HCT116 (cell line): ENCODE measurements at regions not wholly inside any gene's neighbourhood (a gene's known extent, or its start where the extent isn't known, plus 50 kb on each side); places are given as distances from the start of the nearest gene placed in this dataset.

Source experiments
- ATAC-seq: fragments of 200-7000 bp; cut with Tn5 transposase; 2 replicates; pipeline ENCODE4 v1.9.1; 2020; ENCODE audit warnings: mild to moderate bottlenecking, moderate library complexity
- BruUV-seq: library from RNA; stranded (reverse); fragments of 400-500 nt; replicated peaks from 2 replicates; lab custom pipeline; 2021; lab: Mats Ljungman, UMichigan
- CTCF ChIA-PET: fragments of 300-600 bp; sonication (Branson Sonifier 250); formaldehyde crosslinking; loops from one replicate; lab custom pipeline; 2021; ENCODE audit warnings: antibody characterized with exemption; lab: Charles Lee
- POLR2A ChIA-PET: fragments of 300-600, 350-600 bp; sonication (Branson Sonifier 250); formaldehyde crosslinking; loops from one replicate; lab custom pipeline; 2021; ENCODE audit warnings: antibody characterized with exemption; lab: Charles Lee
- RAD21 ChIA-PET, 2 experiments: fragments of 300-600 bp; sonication (Branson Sonifier 250); formaldehyde crosslinking; loops; one replicate each; lab custom pipeline; 2023; ENCODE audit warnings: low total read pairs in 2 of 2; ENCODE audit not compliant: uncharacterized antibody in 2 of 2, unreplicated experiment in 2 of 2, low non-redundant PET in 1 of 2; lab: Charles Lee
- DNase-seq: peaks from one replicate; pipeline ENCODE4 v3.0.0-alpha.2; 2010; ENCODE audit warnings: low read depth, low spot score
- H2AFZ ChIP-seq: fragments of 200-600 bp; shearing (Covaris generic), sonication (generic); 2 replicates; pipeline ENCODE4 v1.6.1; 2017; ENCODE audit warnings: low read depth, mixed run types, mixed read lengths, antibody characterized with exemption, low read length; ENCODE audit not compliant: poor library complexity, severe bottlenecking
- H3K27ac ChIP-seq: 2 replicates; pipeline ENCODE4 v1.5.1; 2012; ENCODE audit warnings: low read depth, low read length
- H3K27me3 ChIP-seq: fragments of 200-600 bp; sonication (generic); 2 replicates; pipeline ENCODE4 v1.6.1; 2016; ENCODE audit warnings: mixed run types, low read length, mixed read lengths; ENCODE audit not compliant: insufficient read depth
- H3K36me3 ChIP-seq, 2 experiments: fragments of 200-500 bp in 1 of 2; fragments of 200-600 bp in 1 of 2; sonication (Bioruptor generic) in 1 of 2; sonication (generic) in 1 of 2; 2 replicates each; pipeline versions ENCODE4 v1.5.1 to v1.6.1; 2014 to 2016; ENCODE audit warnings: low read length in 2 of 2, inconsistent platforms in 1 of 2, mixed read lengths in 1 of 2, mixed run types in 1 of 2; ENCODE audit not compliant: insufficient read depth in 2 of 2, control insufficient read depth in 1 of 2
- H3K4me1 ChIP-seq, 2 experiments: fragments of 200-600 bp in 1 of 2; sonication (generic) in 1 of 2; 2 replicates each; pipeline versions ENCODE4 v1.5.1 to v1.6.1; 2012 to 2017; ENCODE audit warnings: low read length in 2 of 2, inconsistent platforms in 1 of 2, mild to moderate bottlenecking in 1 of 2, mixed read lengths in 1 of 2, mixed run types in 1 of 2, moderate library complexity in 1 of 2; ENCODE audit not compliant: insufficient read depth in 2 of 2, control insufficient read depth in 1 of 2
- H3K4me2 ChIP-seq: fragments of 200-600 bp; sonication (generic); 2 replicates; pipeline ENCODE4 v1.6.1; 2017; ENCODE audit warnings: mixed run types, low read length, mixed read lengths
- H3K4me3 ChIP-seq, 2 experiments: fragments of 200-600 bp in 1 of 2; sonication (generic) in 1 of 2; replicated peaks in 1 of 2; 2 replicates each; pipeline ENCODE4 v1.5.1; 2011 to 2016; ENCODE audit warnings: low read length in 2 of 2, control low read depth in 1 of 2, low read depth in 1 of 2, mild to moderate bottlenecking in 1 of 2, mixed read lengths in 1 of 2, mixed run types in 1 of 2
- H3K79me2 ChIP-seq: fragments of 200-600 bp; sonication (generic); 2 replicates; pipeline ENCODE4 v1.6.1; 2017; ENCODE audit warnings: mild to moderate bottlenecking, mixed run types, low read length, moderate library complexity, mixed read lengths; ENCODE audit not compliant: insufficient read depth
- H3K9ac ChIP-seq: fragments of 200-600 bp; sonication (generic); 2 replicates; pipeline ENCODE4 v1.6.1; 2016; ENCODE audit warnings: low read length, mixed read lengths
- H3K9me2 ChIP-seq: fragments of 200-600 bp; sonication (generic), shearing (Covaris generic); 2 replicates; pipeline ENCODE4 v1.6.1; 2017; ENCODE audit warnings: mixed run types, mild to moderate bottlenecking, moderate library complexity; ENCODE audit not compliant: insufficient read depth
- H3K9me3 ChIP-seq, 2 experiments: fragments of 200-500 bp in 1 of 2; fragments of 200-600 bp in 1 of 2; sonication (Bioruptor generic) in 1 of 2; sonication (generic) in 1 of 2; 2 replicates each; pipeline ENCODE4 v1.6.1; 2014 to 2017; ENCODE audit warnings: low read length in 2 of 2, mixed read lengths in 2 of 2, inconsistent platforms in 1 of 2, low read depth in 1 of 2, mild to moderate bottlenecking in 1 of 2, mixed run types in 1 of 2, moderate library complexity in 1 of 2; ENCODE audit not compliant: control insufficient read depth in 1 of 2, insufficient read depth in 1 of 2
- H4K20me1 ChIP-seq: fragments of 200-600 bp; sonication (generic), shearing (Covaris generic); 2 replicates; pipeline ENCODE4 v1.6.1; 2017; ENCODE audit warnings: mixed run types, mild to moderate bottlenecking, moderate library complexity; ENCODE audit not compliant: insufficient read depth
- CBX3 ChIP-seq: IDR thresholded peaks from 2 replicates; pipeline ENCODE4 v1.6.1; 2012; ENCODE audit warnings: low read depth
- CEBPB ChIP-seq: IDR thresholded peaks from 2 replicates; pipeline ENCODE4 v1.6.1; 2012; ENCODE audit warnings: low read depth
- CTCF ChIP-seq, 3 experiments: fragments of 200-600 bp in 1 of 3; sonication (generic) in 1 of 3; IDR thresholded peaks in 2 of 3; conservative IDR thresholded peaks in 1 of 3; 2 replicates each; pipeline ENCODE4 v1.5.1; 2012 to 2017; ENCODE audit warnings: low read depth in 2 of 3, low read length in 2 of 3, antibody characterized with exemption in 1 of 3, borderline replicate concordance in 1 of 3, control low read depth in 1 of 3, mild to moderate bottlenecking in 1 of 3, mixed read lengths in 1 of 3, mixed run types in 1 of 3, moderate library complexity in 1 of 3; ENCODE audit not compliant: insufficient read depth in 1 of 3
- ELF1 ChIP-seq: IDR thresholded peaks from 2 replicates; pipeline ENCODE4 v1.6.1; 2012; ENCODE audit warnings: low read depth, borderline replicate concordance
- FOSL1 ChIP-seq: IDR thresholded peaks from 2 replicates; pipeline ENCODE4 v1.6.1; 2012; ENCODE audit warnings: low read depth
- JUND ChIP-seq: IDR thresholded peaks from 2 replicates; pipeline ENCODE4 v1.6.1; 2012
- POLR2A ChIP-seq: IDR thresholded peaks from 2 replicates; pipeline ENCODE4 v1.7.0; 2011; ENCODE audit warnings: borderline replicate concordance; ENCODE audit not compliant: insufficient read depth, insufficient read length; ENCODE audit errors: extremely low read depth
- POLR2AphosphoS5 ChIP-seq: IDR thresholded peaks from 2 replicates; pipeline ENCODE4 v1.6.1; 2011; ENCODE audit warnings: mild to moderate bottlenecking, low read depth, low read length, moderate library complexity
- SP1 ChIP-seq: IDR thresholded peaks from 2 replicates; pipeline ENCODE4 v1.6.1; 2012; ENCODE audit warnings: low read depth
- SRF ChIP-seq: IDR thresholded peaks from 2 replicates; pipeline ENCODE4 v1.6.1; 2012; ENCODE audit warnings: low read depth
- TCF7L2 ChIP-seq: IDR thresholded peaks from 2 replicates; pipeline ENCODE4 v1.7.0; 2011; ENCODE audit warnings: borderline replicate concordance, inconsistent platforms; ENCODE audit not compliant: insufficient read depth, insufficient read length; ENCODE audit errors: extremely low read depth
- intact Hi-C: fragments of 100-400 bp; cut with micrococcal nuclease; formaldehyde crosslinking; loops from 2 replicates; pipeline ENCODE4 v1.10.0; 2022

GRCh38 chr15:39099524-39099923, 481.4 kb upstream of the THBS1 start:
- H3K36me3 ChIP-seq, result no peaks in the 10 kb centered on the region
- no peaks in the 10 kb centered on the region for H3K4me1 ChIP-seq
- no peak overlapping the region for H2AFZ ChIP-seq
- no peak for ATAC-seq
- H3K4me2 ChIP-seq, result no peak overlapping the region
- intact Hi-C loops, result no loop called here
- BruUV-seq, result no TSS peak
- ChIA-PET CTCF (no interaction called here), RAD21 (no interaction called here), POLR2A (no interaction called here)
- no peaks in the 10 kb centered on the region for H3K9me2 ChIP-seq
- no peak for TF ChIP-seq POLR2AphosphoS5
- TF ChIP-seq CEBPB, result no peak
- no peak for TF ChIP-seq CBX3
- no peak for TF ChIP-seq POLR2A
- TF ChIP-seq ELF1, result no peak
- no peaks in the 10 kb centered on the region for H3K9me3 ChIP-seq
- no peaks in the 10 kb centered on the region for H4K20me1 ChIP-seq
- no peak overlapping the region for H3K27ac ChIP-seq
- H3K4me3 ChIP-seq, result no peak overlapping the region
- H3K79me2 ChIP-seq, result no peaks in the 10 kb centered on the region
- H3K27me3 ChIP-seq, result no peaks in the 10 kb centered on the region
- no peak for DNase-seq
- no peak overlapping the region for H3K9ac ChIP-seq

- H3K4me3 ChIP-seq, result no peak overlapping the region
- no peaks in the 10 kb centered on the region for H3K27me3 ChIP-seq
- ChIA-PET RAD21 (no interaction called here), CTCF (no interaction called here), POLR2A (no interaction called here)
- no peak overlapping the region for H3K4me2 ChIP-seq
- H3K36me3 ChIP-seq, result no peaks in the 10 kb centered on the region
- H4K20me1 ChIP-seq, result no peaks in the 10 kb centered on the region
- DNase-seq (no peak), ATAC-seq (no peak)
- no peaks in the 10 kb centered on the region for H3K79me2 ChIP-seq
- no peaks in the 10 kb centered on the region for H3K4me1 ChIP-seq
- no peak overlapping the region for H3K27ac ChIP-seq
- intact Hi-C loops, result no loop called here
- H2AFZ ChIP-seq, result no peak overlapping the region
- no peaks in the 10 kb centered on the region for H3K9me3 ChIP-seq
- no peaks in the 10 kb centered on the region for H3K9me2 ChIP-seq
- TF ChIP-seq JUND (no peak), FOSL1 (no peak), TCF7L2 (no peak), SP1 (no peak), SRF (no peak), CTCF (IDR thresholded peaks at IDR 0.05 in 2 of 3, conservative IDR thresholded peaks at IDR 0.05 in 1 of 3; ENCODE audit: borderline replicate concordance in 1 of 3, insufficient read depth in 1 of 3, low read depth in 2 of 3, low read length in 2 of 3) (no peak)
- BruUV-seq, result no TSS peak
- no peak overlapping the region for H3K9ac ChIP-seq
Observed at GRCh38 chr15:39100106-39100660, 480.7 kb upstream of the THBS1 start.
